IMR-90 (cell line): ENCODE measurements at regions not wholly inside any gene's neighbourhood (a gene's known extent, or its start where the extent isn't known, plus 50 kb on each side); places are given as distances from the start of the nearest gene placed in this dataset.

Source experiments
- ATAC-seq: fragments of 200-7000 bp; cut with Tn5 transposase; 2 replicates; pipeline ENCODE4 v1.9.1; 2020; ENCODE audit warnings: low read depth, mild to moderate bottlenecking, moderate library complexity
- BruUV-seq: library from RNA; stranded (reverse); fragments of 400-500 nt; replicated peaks from 2 replicates; lab custom pipeline; 2021; lab: Mats Ljungman, UMichigan
- CTCF ChIA-PET: fragments of 300-600 bp; formaldehyde crosslinking; extraction: SDS; loops from one replicate; lab custom pipeline; 2021; ENCODE audit warnings: antibody characterized with exemption; lab: Yijun Ruan, JAX
- POLR2A ChIA-PET: fragments of 300-600 bp; sonication (Branson Sonifier 250); formaldehyde crosslinking; loops from one replicate; lab custom pipeline; 2022; ENCODE audit warnings: antibody characterized with exemption; ENCODE audit not compliant: unreplicated experiment; lab: Charles Lee
- DNase-seq: peaks from one replicate; pipeline ENCODE4 v3.0.0; 2013
- H2AFZ ChIP-seq: replicated peaks from 2 replicates; pipeline ENCODE3; 2013; ENCODE audit warnings: low read length, mild to moderate bottlenecking; ENCODE audit not compliant: poor library complexity
- H2AK5ac ChIP-seq: 2 replicates; pipeline ENCODE4 v1.6.1; 2013; ENCODE audit warnings: low read depth, low read length, inconsistent platforms
- H2AK9ac ChIP-seq: replicated peaks from 2 replicates; pipeline ENCODE3; 2013; ENCODE audit warnings: mild to moderate bottlenecking, low read depth, low read length, moderate library complexity; ENCODE audit not compliant: poor library complexity
- H2BK120ac ChIP-seq: 2 replicates; pipeline ENCODE4 v1.6.1; 2013; ENCODE audit warnings: low read depth, low read length, inconsistent platforms
- H2BK15ac ChIP-seq: 3 replicates; pipeline ENCODE4 v1.6.1; 2013; ENCODE audit warnings: low read depth, low read length, inconsistent platforms
- H2BK20ac ChIP-seq: 2 replicates; pipeline ENCODE4 v1.6.1; 2013; ENCODE audit warnings: low read depth, mild to moderate bottlenecking, inconsistent platforms, low read length, moderate library complexity
- H2BK5ac ChIP-seq: 2 replicates; pipeline ENCODE4 v1.6.1; 2013; ENCODE audit warnings: mild to moderate bottlenecking, low read depth, low read length, inconsistent platforms; ENCODE audit not compliant: poor library complexity, severe bottlenecking
- H3K14ac ChIP-seq: replicated peaks from 2 replicates; pipeline ENCODE4 v1.6.1; 2013; ENCODE audit warnings: low read depth, low read length, inconsistent platforms
- H3K18ac ChIP-seq: 2 replicates; pipeline ENCODE4 v1.6.1; 2013; ENCODE audit warnings: low read depth, low read length, control low read depth
- H3K23ac ChIP-seq: 2 replicates; pipeline ENCODE4 v1.6.1; 2013; ENCODE audit warnings: low read depth, low read length, inconsistent platforms
- H3K27ac ChIP-seq: 2 replicates; pipeline ENCODE4 v1.5.1; 2013; ENCODE audit warnings: mild to moderate bottlenecking, control low read depth, low read length; ENCODE audit not compliant: insufficient read depth
- H3K27me3 ChIP-seq: 2 replicates; pipeline ENCODE4 v1.6.1; 2013; ENCODE audit warnings: low read length; ENCODE audit not compliant: control insufficient read depth, insufficient read depth
- H3K36me3 ChIP-seq: 2 replicates; pipeline ENCODE4 v1.6.1; 2013; ENCODE audit warnings: low read length, mixed read lengths; ENCODE audit not compliant: control insufficient read depth, insufficient read depth
- H3K4ac ChIP-seq: 2 replicates; pipeline ENCODE4 v1.6.1; 2013; ENCODE audit warnings: low read depth, low read length, inconsistent platforms
- H3K4me1 ChIP-seq: 2 replicates; pipeline ENCODE4 v1.6.1; 2013; ENCODE audit warnings: low read length, mixed read lengths; ENCODE audit not compliant: control insufficient read depth, insufficient read depth
- H3K4me2 ChIP-seq: 2 replicates; pipeline ENCODE4 v1.6.1; 2013; ENCODE audit warnings: low read depth, mild to moderate bottlenecking, control low read depth, low read length, moderate library complexity
- H3K4me3 ChIP-seq: 2 replicates; pipeline ENCODE4 v1.5.1; 2013; ENCODE audit warnings: low read depth, mild to moderate bottlenecking, control low read depth, low read length, moderate library complexity; ENCODE audit not compliant: insufficient read depth
- H3K56ac ChIP-seq: 2 replicates; pipeline ENCODE4 v1.6.1; 2013; ENCODE audit warnings: low read length, inconsistent platforms; ENCODE audit not compliant: insufficient read depth; ENCODE audit errors: extremely low read depth
- H3K79me1 ChIP-seq, 2 experiments: 2 replicates each; pipeline ENCODE4 v1.6.1; 2013; ENCODE audit warnings: low read length in 2 of 2, inconsistent platforms in 1 of 2, low read depth in 1 of 2
- H3K9ac ChIP-seq: 2 replicates; pipeline ENCODE4 v1.6.1; 2013; ENCODE audit warnings: low read depth, low read length, control low read depth
- H3K9me1 ChIP-seq: 2 replicates; pipeline ENCODE4 v1.6.1; 2013; ENCODE audit warnings: low read length, inconsistent platforms; ENCODE audit not compliant: insufficient read depth
- H3K9me3 ChIP-seq: 2 replicates; pipeline ENCODE4 v1.6.1; 2013; ENCODE audit warnings: low read length; ENCODE audit not compliant: control insufficient read depth, insufficient read depth
- H4K20me1 ChIP-seq: 2 replicates; pipeline ENCODE4 v1.6.1; 2013; ENCODE audit warnings: low read length, inconsistent platforms; ENCODE audit not compliant: insufficient read depth
- H4K5ac ChIP-seq: 2 replicates; pipeline ENCODE4 v1.6.1; 2013; ENCODE audit warnings: mild to moderate bottlenecking, low read depth, low read length, control low read depth
- H4K8ac ChIP-seq, 2 experiments: 2 replicates each; pipeline ENCODE4 v1.6.1; 2013; ENCODE audit warnings: low read depth in 2 of 2, low read length in 2 of 2, control low read depth in 1 of 2, inconsistent platforms in 1 of 2
- H4K91ac ChIP-seq: 2 replicates; pipeline ENCODE4 v1.6.1; 2013; ENCODE audit warnings: low read depth, low read length, inconsistent platforms; ENCODE audit not compliant: insufficient read depth
- CHD1 ChIP-seq: IDR thresholded peaks from 2 replicates; pipeline ENCODE4 v1.6.1; 2012; ENCODE audit warnings: low read depth, low read length, improper control_type of control experiment
- MAFK ChIP-seq: IDR thresholded peaks from 2 replicates; pipeline ENCODE4 v1.6.1; 2012; ENCODE audit warnings: low read depth, low read length, improper control_type of control experiment
- MAZ ChIP-seq: IDR thresholded peaks from 2 replicates; pipeline ENCODE4 v1.6.1; 2012; ENCODE audit warnings: low read depth, mild to moderate bottlenecking, low read length, improper control_type of control experiment, moderate library complexity, borderline replicate concordance
- RAD21 ChIP-seq: IDR thresholded peaks from 2 replicates; pipeline ENCODE4 v1.6.1; 2012; ENCODE audit warnings: low read length, improper control_type of control experiment
- RCOR1 ChIP-seq: IDR thresholded peaks from 2 replicates; pipeline ENCODE4 v1.6.1; 2012; ENCODE audit warnings: mild to moderate bottlenecking, low read length, improper control_type of control experiment; ENCODE audit not compliant: insufficient replicate concordance
- SMC3 ChIP-seq: fragments of 150-350 bp; IDR thresholded peaks from 2 replicates; pipeline ENCODE4 v1.6.1; 2016; ENCODE audit warnings: low read depth, mild to moderate bottlenecking, antibody characterized with exemption, low read length, moderate library complexity
- WGBS, 2 experiments: methylation state at CpG; one replicate each; pipeline versions ENCODE4 v1.1.5 to v1.1.7; 2013; ENCODE audit warnings: missing lambda C conversion rate in 2 of 2; ENCODE audit not compliant: insufficient read length in 1 of 2; ENCODE audit errors: extremely low coverage in 2 of 2; 5-methylcytosine and 5-hydroxymethylcytosine counted together
- dilution Hi-C: fragments of 300-500 bp; cut with HindIII; formaldehyde crosslinking; loops from one replicate; pipeline ENCODE4 v1.14.3; 2018; ENCODE audit warnings: low sequenced_read_pairs; ENCODE audit not compliant: unreplicated experiment
- in situ Hi-C: fragments of 300-500 bp; cut with MboI; formaldehyde crosslinking; loops from 3 replicates; pipeline ENCODE4 v1.14.3; 2019; ENCODE audit warnings: low sequenced_read_pairs, inconsistent platforms, mixed read lengths
- intact Hi-C: fragments of 100-400 bp; cut with micrococcal nuclease; formaldehyde crosslinking; loops from 2 replicates; pipeline ENCODE4 v1.10.0; 2022

DNA sequence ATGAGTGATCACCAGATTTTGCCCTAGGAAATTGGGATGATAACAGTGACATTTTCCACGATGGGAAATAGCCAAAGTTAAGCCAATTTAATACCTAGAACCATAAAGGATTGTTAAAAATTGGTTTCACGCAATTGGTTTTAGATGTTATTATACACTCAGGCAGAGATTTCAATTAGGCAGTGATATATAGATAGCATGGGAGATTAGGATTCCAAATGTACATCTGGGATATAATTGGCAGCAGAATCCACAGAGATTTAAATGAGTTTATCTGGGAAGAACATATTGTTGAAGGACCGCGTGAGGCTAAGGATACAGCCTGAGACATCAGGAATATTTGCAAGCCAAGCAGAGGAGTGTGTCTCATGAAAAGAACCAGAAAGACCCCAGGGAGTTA lies 351.6 kb downstream of the GPM6A start:
- no peaks in the 10 kb centered on the region for H3K9me1 ChIP-seq
- H3K79me1 ChIP-seq: no peaks in the 10 kb centered on the region
- no peak overlapping the region for H2AK5ac ChIP-seq
- no peak overlapping the region for H3K4me3 ChIP-seq
- TF ChIP-seq MAFK (no peak), CHD1 (no peak), RAD21 (no peak), SMC3 (no peak), MAZ (no peak), RCOR1 (no peak)
- no peak overlapping the region for H2AFZ ChIP-seq
- H2BK15ac ChIP-seq: no peak overlapping the region
- H3K27ac ChIP-seq: no peak overlapping the region
- H3K4me2 ChIP-seq: no peak overlapping the region
- no peak overlapping the region for H2BK5ac ChIP-seq
- no peak overlapping the region for H4K5ac ChIP-seq
- DNase-seq (no peak), ATAC-seq (no peak)
- no TSS peak for BruUV-seq
- H3K14ac ChIP-seq: no peak overlapping the region
- H3K56ac ChIP-seq: no peak overlapping the region
- no peak overlapping the region for H3K18ac ChIP-seq
- H3K4me1 ChIP-seq: no peaks in the 10 kb centered on the region
- intact Hi-C loops (no loop called here), in situ Hi-C loops (no loop called here), dilution Hi-C loops (no loop called here)
- no peak overlapping the region for H2BK120ac ChIP-seq
- no peak overlapping the region for H3K4ac ChIP-seq
- no peaks in the 10 kb centered on the region for H3K27me3 ChIP-seq
- 82% methylated on average over 2 of the region's 4 CpGs; no CpG with 5 or more reads in 1 of the 2 experiments for WGBS, 2 experiments
- H3K36me3 ChIP-seq: no peaks in the 10 kb centered on the region
- H3K9ac ChIP-seq: no peak overlapping the region
- H4K20me1 ChIP-seq: no peaks in the 10 kb centered on the region
- POLR2A ChIA-PET: no interaction called here
- no peak overlapping the region for H4K91ac ChIP-seq
- CTCF ChIA-PET: no interaction called here
- H2BK20ac ChIP-seq: no peak overlapping the region
- H3K9me3 ChIP-seq: 0 out of 2 replicates have a peak, but pooled peaks cover 5% of the 10 kb centered on the region
- no peak overlapping the region for H2AK9ac ChIP-seq
- H4K8ac ChIP-seq: no peak overlapping the region
- H3K23ac ChIP-seq: no peak overlapping the region
